ENCODE measurements at regions not wholly inside any gene's neighbourhood (a gene's known extent, or its start where the extent isn't known, plus 50 kb on each side); places are given as distances from the start of the nearest gene placed in this dataset.

DNA sequence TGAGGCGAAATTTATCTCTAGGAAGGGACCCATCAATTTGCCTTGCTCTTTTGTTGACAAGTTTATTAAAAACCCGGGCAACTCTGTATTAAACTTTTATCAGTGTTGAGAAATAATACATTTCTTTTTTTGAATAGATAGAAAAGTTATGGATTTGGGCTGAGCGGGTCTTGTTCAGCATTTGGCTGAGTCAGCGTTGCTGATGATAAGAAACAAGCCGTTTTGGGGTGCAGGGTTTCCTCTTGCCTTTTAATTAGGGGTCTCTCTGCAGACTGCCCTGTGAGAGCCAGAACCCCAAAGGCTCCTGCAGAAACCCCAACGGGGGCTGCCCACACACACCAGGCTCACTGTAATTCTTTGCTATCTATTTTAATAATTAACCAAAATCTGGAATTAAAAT, 82.1 kb upstream of the SLCO4A1 start:
- no peak overlapping the region for H2BK120ac ChIP-seq (ENCODE audit: low read depth, low read length)
- H3K23ac ChIP-seq (ENCODE audit: low read depth, low read length, poor library complexity), result no peak overlapping the region
- H3K9ac ChIP-seq (ENCODE audit: low read depth, low read length, poor library complexity), result no peak overlapping the region
- no CpG with 5 or more reads among the region's 6 CpGs for WGBS, 2 donors (ENCODE audit: extremely low coverage in 2 of 2, insufficient read length in 2 of 2, insufficient replicate concordance in 1 of 2)
- no peak overlapping the region for H2AK5ac ChIP-seq (ENCODE audit: low read depth, low read length)
- H3K27me3 ChIP-seq (ENCODE audit: control insufficient read depth in 3 of 3, insufficient read depth in 3 of 3, low read depth in 1 of 3, low read length in 3 of 3), result peaks cover 0 to 96% (median 0%) of the 10 kb centered on the region in 3 experiments
- H2AFZ ChIP-seq (ENCODE audit: low read length), result no peak overlapping the region
- H3K18ac ChIP-seq (ENCODE audit: low read length), result no peak overlapping the region
- no peak overlapping the region for H4K8ac ChIP-seq (ENCODE audit: low read depth, low read length)
- no peak overlapping the region for H3K14ac ChIP-seq (ENCODE audit: low read length)
- no peaks in the 10 kb centered on the region for H3K36me3 ChIP-seq (replicated peaks in 1 of 2; ENCODE audit: control insufficient read depth in 2 of 2, insufficient read depth in 2 of 2, low read length in 2 of 2)
- no peak overlapping the region for H4K91ac ChIP-seq (ENCODE audit: low read depth, low read length, poor library complexity)
- no peak overlapping the region for H3K4ac ChIP-seq (ENCODE audit: low read length)
- no peak overlapping the region for H3K4me2 ChIP-seq (ENCODE audit: insufficient read depth, low read length, poor library complexity, severe bottlenecking)
- H2BK5ac ChIP-seq (ENCODE audit: low read length), result no peak overlapping the region
- no peak overlapping the region for H2BK15ac ChIP-seq (ENCODE audit: low read length)
- peaks cover 0 to 2% of the 10 kb centered on the region in 2 donors for H3K4me1 ChIP-seq (ENCODE audit: control insufficient read depth in 2 of 2, insufficient read depth in 1 of 2, low read depth in 1 of 2, low read length in 2 of 2)
- H3K9me3 ChIP-seq (replicated peaks in 1 of 2; ENCODE audit: control insufficient read depth in 2 of 2, insufficient read depth in 1 of 2, low read depth in 1 of 2, low read length in 2 of 2), result no peaks in the 10 kb centered on the region
- no peak overlapping the region for H2BK12ac ChIP-seq (ENCODE audit: low read length)
- no peak overlapping the region for H3K27ac ChIP-seq (replicated peaks; ENCODE audit: low read length)
- H3K79me1 ChIP-seq (ENCODE audit: low read depth, low read length), result peaks cover 2% of the 10 kb centered on the region
- no peak for DNase-seq (ENCODE audit: low spot score)
- H3K4me3 ChIP-seq (ENCODE audit: low read length in 2 of 2), result no peak overlapping the region

DNA sequence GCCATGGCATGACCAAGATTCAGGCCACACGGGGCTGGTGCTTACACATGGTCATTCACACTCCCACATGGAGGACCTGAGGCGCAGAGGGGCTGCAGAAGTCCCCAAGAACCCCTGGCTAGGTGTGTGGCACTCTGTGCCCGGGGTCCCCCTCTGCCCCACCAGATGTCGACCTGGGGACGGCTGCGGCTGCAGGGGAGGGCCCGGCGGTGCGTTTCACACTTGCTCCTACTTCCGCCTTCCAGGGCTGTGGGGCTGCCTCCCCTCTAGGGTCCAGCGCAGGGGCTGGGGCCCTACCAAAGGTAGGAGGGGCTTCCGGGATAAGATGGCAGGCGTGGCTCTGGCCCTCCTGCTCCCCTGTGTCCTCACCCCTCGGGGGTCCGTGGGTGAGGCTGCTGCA, 81.1 kb upstream of the SLCO4A1 start:
- H3K27me3 ChIP-seq (ENCODE audit: control insufficient read depth in 3 of 3, insufficient read depth in 3 of 3, low read depth in 1 of 3, low read length in 3 of 3), result peaks cover 0 to 90% (median 0%) of the 10 kb centered on the region in 3 experiments
- no peak overlapping the region for H2BK15ac ChIP-seq (ENCODE audit: low read length)
- no peak overlapping the region for H3K14ac ChIP-seq (ENCODE audit: low read length)
- H3K9ac ChIP-seq (ENCODE audit: low read depth, low read length, poor library complexity), result no peak overlapping the region
- no peak overlapping the region for H3K4me3 ChIP-seq (ENCODE audit: low read length in 2 of 2)
- H3K27ac ChIP-seq (replicated peaks; ENCODE audit: low read length), result no peak overlapping the region
- H3K4me2 ChIP-seq (ENCODE audit: insufficient read depth, low read length, poor library complexity, severe bottlenecking), result no peak overlapping the region
- no peaks in the 10 kb centered on the region for H3K9me3 ChIP-seq (replicated peaks in 1 of 2; ENCODE audit: control insufficient read depth in 2 of 2, insufficient read depth in 1 of 2, low read depth in 1 of 2, low read length in 2 of 2)
- no peak overlapping the region for H2BK120ac ChIP-seq (ENCODE audit: low read depth, low read length)
- H3K23ac ChIP-seq (ENCODE audit: low read depth, low read length, poor library complexity), result peak overlapping the region; percentile 61
- no peak overlapping the region for H3K4ac ChIP-seq (ENCODE audit: low read length)
- no peak overlapping the region for H2BK5ac ChIP-seq (ENCODE audit: low read length)
- H4K8ac ChIP-seq (ENCODE audit: low read depth, low read length), result no peak overlapping the region
- no peak overlapping the region for H2AFZ ChIP-seq (ENCODE audit: low read length)
- no CpG with 5 or more reads among the region's 15 CpGs for WGBS, 2 donors (ENCODE audit: extremely low coverage in 2 of 2, insufficient read length in 2 of 2, insufficient replicate concordance in 1 of 2)
- peaks cover 0 to 2% of the 10 kb centered on the region in 2 donors for H3K4me1 ChIP-seq (ENCODE audit: control insufficient read depth in 2 of 2, insufficient read depth in 1 of 2, low read depth in 1 of 2, low read length in 2 of 2)
- H3K79me1 ChIP-seq (ENCODE audit: low read depth, low read length), result peaks cover 2% of the 10 kb centered on the region
- H2BK12ac ChIP-seq (ENCODE audit: low read length), result no peak overlapping the region
- H2AK5ac ChIP-seq (ENCODE audit: low read depth, low read length), result peak overlapping the region; percentile 42
- no peak overlapping the region for H4K91ac ChIP-seq (ENCODE audit: low read depth, low read length, poor library complexity)
- H3K36me3 ChIP-seq (replicated peaks in 1 of 2; ENCODE audit: control insufficient read depth in 2 of 2, insufficient read depth in 2 of 2, low read length in 2 of 2), result no peaks in the 10 kb centered on the region
- DNase-seq (ENCODE audit: low spot score), result no peak
- H3K18ac ChIP-seq (ENCODE audit: low read length), result peak overlapping the region; percentile 62

DNA sequence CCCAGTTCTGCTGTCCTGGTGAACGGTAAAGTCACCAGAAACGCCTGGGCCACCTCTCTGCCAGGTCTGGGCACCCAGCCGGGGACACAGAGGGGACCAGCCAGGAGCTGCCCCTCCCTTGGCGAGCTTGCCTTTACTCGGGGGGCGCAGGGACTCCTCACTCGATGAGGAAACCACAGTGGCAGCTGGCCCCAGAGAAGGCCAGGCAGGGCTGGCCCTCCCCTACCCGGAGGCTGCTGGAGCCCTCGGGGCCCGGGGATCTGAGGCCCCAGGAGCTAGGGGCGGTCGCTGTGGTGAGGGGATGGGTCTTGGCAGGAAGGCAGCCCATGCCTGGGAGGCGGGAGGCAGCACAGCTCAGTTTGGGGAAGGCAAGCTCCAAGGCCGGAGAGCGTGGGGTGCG, 80.4 kb upstream of the SLCO4A1 start:
- no peak for DNase-seq (ENCODE audit: low spot score)
- Histone ChIP-seq H2BK15ac (ENCODE audit: low read length) (no peak overlapping the region), H3K79me1 (ENCODE audit: low read depth, low read length) (peaks cover 5% of the 10 kb centered on the region), H2AK5ac (ENCODE audit: low read depth, low read length) (no peak overlapping the region), H3K36me3 (replicated peaks in 1 of 2; ENCODE audit: control insufficient read depth in 2 of 2, insufficient read depth in 2 of 2, low read length in 2 of 2) (no peaks in the 10 kb centered on the region), H3K4me1 (ENCODE audit: control insufficient read depth in 2 of 2, insufficient read depth in 1 of 2, low read depth in 1 of 2, low read length in 2 of 2) (peaks cover 0 to 2% of the 10 kb centered on the region in 2 donors), H3K4me3 (ENCODE audit: low read length in 2 of 2) (no peak overlapping the region), H2AFZ (ENCODE audit: low read length) (no peak overlapping the region), H3K27ac (replicated peaks; ENCODE audit: low read length) (no peak overlapping the region), H3K23ac (ENCODE audit: low read depth, low read length, poor library complexity) (peak overlapping the region; percentile 23), H3K18ac (ENCODE audit: low read length) (peak overlapping the region; percentile 7), H4K91ac (ENCODE audit: low read depth, low read length, poor library complexity) (no peak overlapping the region), H3K4ac (ENCODE audit: low read length) (no peak overlapping the region), H4K8ac (ENCODE audit: low read depth, low read length) (no peak overlapping the region), H3K27me3 (ENCODE audit: control insufficient read depth in 3 of 3, insufficient read depth in 3 of 3, low read depth in 1 of 3, low read length in 3 of 3) (peaks cover 0 to 90% (median 0%) of the 10 kb centered on the region in 3 experiments), H3K9ac (ENCODE audit: low read depth, low read length, poor library complexity) (no peak overlapping the region), H2BK120ac (ENCODE audit: low read depth, low read length) (peak overlapping the region; percentile 10), H3K9me3 (replicated peaks in 1 of 2; ENCODE audit: control insufficient read depth in 2 of 2, insufficient read depth in 1 of 2, low read depth in 1 of 2, low read length in 2 of 2) (no peaks in the 10 kb centered on the region), H2BK12ac (ENCODE audit: low read length) (no peak overlapping the region), H2BK5ac (ENCODE audit: low read length) (peak overlapping the region; percentile 4), H3K14ac (ENCODE audit: low read length) (peak overlapping the region; percentile 4), H3K4me2 (ENCODE audit: insufficient read depth, low read length, poor library complexity, severe bottlenecking) (no peak overlapping the region)
- WGBS, 2 donors (ENCODE audit: extremely low coverage in 2 of 2, insufficient read length in 2 of 2, insufficient replicate concordance in 1 of 2), result no CpG with 5 or more reads among the region's 16 CpGs

DNA sequence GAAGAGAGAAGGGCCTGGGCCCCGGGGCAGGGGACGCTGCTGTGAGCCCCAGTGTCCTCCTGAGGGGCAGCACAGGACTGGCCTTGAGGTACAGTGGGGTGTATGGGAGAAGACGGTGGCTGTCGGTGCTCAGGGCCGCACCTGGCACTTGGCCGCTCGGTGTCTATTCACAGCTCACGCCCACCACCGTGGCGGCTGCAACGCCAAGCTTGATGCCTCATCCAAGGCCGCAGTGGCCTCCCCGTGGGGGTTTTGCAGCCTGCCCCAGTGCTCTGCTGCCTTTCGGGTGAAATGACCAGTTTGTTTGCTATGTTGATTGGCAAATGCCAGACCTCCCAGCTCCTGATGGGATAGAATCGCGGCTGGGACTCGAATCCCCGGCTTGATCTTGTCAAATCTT, 79.5 kb upstream of the SLCO4A1 start:
- H3K4ac ChIP-seq (ENCODE audit: low read length), result no peak overlapping the region
- H2BK15ac ChIP-seq (ENCODE audit: low read length), result no peak overlapping the region
- H2BK120ac ChIP-seq (ENCODE audit: low read depth, low read length), result no peak overlapping the region
- H4K8ac ChIP-seq (ENCODE audit: low read depth, low read length), result no peak overlapping the region
- peaks cover 0 to 90% (median 0%) of the 10 kb centered on the region in 3 experiments for H3K27me3 ChIP-seq (ENCODE audit: control insufficient read depth in 3 of 3, insufficient read depth in 3 of 3, low read depth in 1 of 3, low read length in 3 of 3)
- no peak overlapping the region for H3K4me3 ChIP-seq (ENCODE audit: low read length in 2 of 2)
- H2BK12ac ChIP-seq (ENCODE audit: low read length), result no peak overlapping the region
- H3K4me1 ChIP-seq (ENCODE audit: control insufficient read depth in 2 of 2, insufficient read depth in 1 of 2, low read depth in 1 of 2, low read length in 2 of 2), result no peaks in the 10 kb centered on the region
- DNase-seq (ENCODE audit: low spot score), result no peak
- H2BK5ac ChIP-seq (ENCODE audit: low read length), result no peak overlapping the region
- H3K23ac ChIP-seq (ENCODE audit: low read depth, low read length, poor library complexity), result no peak overlapping the region
- H2AFZ ChIP-seq (ENCODE audit: low read length), result no peak overlapping the region
- H3K36me3 ChIP-seq (replicated peaks in 1 of 2; ENCODE audit: control insufficient read depth in 2 of 2, insufficient read depth in 2 of 2, low read length in 2 of 2), result no peaks in the 10 kb centered on the region
- no peak overlapping the region for H3K9ac ChIP-seq (ENCODE audit: low read depth, low read length, poor library complexity)
- no peak overlapping the region for H3K14ac ChIP-seq (ENCODE audit: low read length)
- H3K27ac ChIP-seq (replicated peaks; ENCODE audit: low read length), result no peak overlapping the region
- H3K79me1 ChIP-seq (ENCODE audit: low read depth, low read length), result peaks cover 5% of the 10 kb centered on the region
- WGBS, 2 donors (ENCODE audit: extremely low coverage in 2 of 2, insufficient read length in 2 of 2, insufficient replicate concordance in 1 of 2), result no CpG with 5 or more reads among the region's 18 CpGs
- H4K91ac ChIP-seq (ENCODE audit: low read depth, low read length, poor library complexity), result no peak overlapping the region
- H3K4me2 ChIP-seq (ENCODE audit: insufficient read depth, low read length, poor library complexity, severe bottlenecking), result no peak overlapping the region
- no peak overlapping the region for H2AK5ac ChIP-seq (ENCODE audit: low read depth, low read length)
- no peaks in the 10 kb centered on the region for H3K9me3 ChIP-seq (replicated peaks in 1 of 2; ENCODE audit: control insufficient read depth in 2 of 2, insufficient read depth in 1 of 2, low read depth in 1 of 2, low read length in 2 of 2)
- H3K18ac ChIP-seq (ENCODE audit: low read length), result no peak overlapping the region

Data from neuronal stem cell (in vitro differentiated cells).